ENCODE measurements at regions not wholly inside any gene's neighbourhood (a gene's known extent, or its start where the extent isn't known, plus 50 kb on each side); places are given as distances from the start of the nearest gene placed in this dataset.

DNA sequence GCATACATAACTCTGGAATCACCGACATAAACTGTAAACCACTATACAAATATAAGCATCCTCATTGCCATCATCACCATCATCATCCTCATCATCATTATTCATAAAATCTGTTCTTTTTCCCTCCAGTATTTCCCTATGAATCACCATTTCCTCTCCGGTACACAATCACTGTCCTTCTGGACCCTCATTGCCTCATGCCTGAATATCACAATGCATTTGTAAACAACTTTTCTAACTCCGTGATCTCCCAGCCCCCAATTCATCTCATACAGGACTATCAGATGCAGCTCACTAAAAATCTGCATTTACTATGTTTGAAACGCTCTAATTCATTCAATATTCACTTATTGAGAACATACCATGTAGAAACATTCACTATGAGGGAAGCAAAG, 339.7 kb downstream of the TBC1D32 start:
- H3K27me3 Mint-ChIP-seq (ENCODE audit: low read depth), result peaks cover 10% of the 10 kb centered on the region
- H3K4me1 Mint-ChIP-seq (ENCODE audit: low read depth), result no peaks in the 10 kb centered on the region
- H3K27ac Mint-ChIP-seq (ENCODE audit: unreplicated experiment), result no peak overlapping the region
- H3K4me3 Mint-ChIP-seq (ENCODE audit: unreplicated experiment), result no peak overlapping the region
- DNase-seq (ENCODE audit: low spot score), result no peak
- H3K36me3 Mint-ChIP-seq (ENCODE audit: low read depth), result no peaks in the 10 kb centered on the region
- H3K9me3 Mint-ChIP-seq (ENCODE audit: low read depth), result no peaks in the 10 kb centered on the region
- TF ChIP-seq, protein P1, sequence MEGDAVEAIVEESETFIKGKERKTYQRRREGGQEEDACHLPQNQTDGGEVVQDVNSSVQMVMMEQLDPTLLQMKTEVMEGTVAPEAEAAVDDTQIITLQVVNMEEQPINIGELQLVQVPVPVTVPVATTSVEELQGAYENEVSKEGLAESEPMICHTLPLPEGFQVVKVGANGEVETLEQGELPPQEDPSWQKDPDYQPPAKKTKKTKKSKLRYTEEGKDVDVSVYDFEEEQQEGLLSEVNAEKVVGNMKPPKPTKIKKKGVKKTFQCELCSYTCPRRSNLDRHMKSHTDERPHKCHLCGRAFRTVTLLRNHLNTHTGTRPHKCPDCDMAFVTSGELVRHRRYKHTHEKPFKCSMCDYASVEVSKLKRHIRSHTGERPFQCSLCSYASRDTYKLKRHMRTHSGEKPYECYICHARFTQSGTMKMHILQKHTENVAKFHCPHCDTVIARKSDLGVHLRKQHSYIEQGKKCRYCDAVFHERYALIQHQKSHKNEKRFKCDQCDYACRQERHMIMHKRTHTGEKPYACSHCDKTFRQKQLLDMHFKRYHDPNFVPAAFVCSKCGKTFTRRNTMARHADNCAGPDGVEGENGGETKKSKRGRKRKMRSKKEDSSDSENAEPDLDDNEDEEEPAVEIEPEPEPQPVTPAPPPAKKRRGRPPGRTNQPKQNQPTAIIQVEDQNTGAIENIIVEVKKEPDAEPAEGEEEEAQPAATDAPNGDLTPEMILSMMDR (IDR thresholded peaks at IDR 0.05), result no peak

DNA sequence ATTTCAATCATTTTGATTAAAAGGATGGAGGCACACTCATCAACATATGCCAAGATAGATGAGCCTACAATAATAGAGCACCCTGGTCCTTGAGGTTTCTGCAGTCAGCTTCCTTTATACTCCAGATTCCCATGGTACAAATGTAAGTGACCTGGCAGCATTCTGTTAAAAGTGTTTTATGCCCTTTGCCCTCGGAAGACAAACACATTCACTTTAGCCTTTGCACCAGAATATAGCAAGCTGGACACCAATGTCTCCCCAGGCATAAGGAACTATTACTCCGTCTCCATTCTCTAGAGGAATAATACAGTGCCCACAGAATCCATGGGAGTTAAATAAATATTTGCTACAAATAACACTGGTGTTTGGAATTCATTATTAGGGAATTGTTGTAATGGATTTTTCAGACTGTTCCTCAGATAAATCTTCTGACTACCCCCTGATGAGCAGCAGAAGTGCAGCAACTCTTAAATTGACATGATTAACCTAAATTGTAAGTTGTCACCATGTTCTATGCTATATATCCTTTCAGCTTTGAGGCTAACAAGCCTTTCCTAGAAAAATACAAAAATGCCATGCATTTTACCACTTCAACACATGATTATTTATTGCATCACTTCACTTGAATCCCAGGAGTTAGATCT, 340.2 kb downstream of the TBC1D32 start:
- DNase-seq (ENCODE audit: low spot score), result no peak
- no peak overlapping the region for H3K27ac Mint-ChIP-seq (ENCODE audit: unreplicated experiment)
- H3K4me1 Mint-ChIP-seq (ENCODE audit: low read depth), result no peaks in the 10 kb centered on the region
- peaks cover 12% of the 10 kb centered on the region for H3K27me3 Mint-ChIP-seq (ENCODE audit: low read depth)
- H3K9me3 Mint-ChIP-seq (ENCODE audit: low read depth), result no peaks in the 10 kb centered on the region
- TF ChIP-seq, protein P1 (IDR thresholded peaks at IDR 0.05), result no peak
- H3K36me3 Mint-ChIP-seq (ENCODE audit: low read depth), result no peaks in the 10 kb centered on the region
- H3K4me3 Mint-ChIP-seq (ENCODE audit: unreplicated experiment), result no peak overlapping the region

DNA sequence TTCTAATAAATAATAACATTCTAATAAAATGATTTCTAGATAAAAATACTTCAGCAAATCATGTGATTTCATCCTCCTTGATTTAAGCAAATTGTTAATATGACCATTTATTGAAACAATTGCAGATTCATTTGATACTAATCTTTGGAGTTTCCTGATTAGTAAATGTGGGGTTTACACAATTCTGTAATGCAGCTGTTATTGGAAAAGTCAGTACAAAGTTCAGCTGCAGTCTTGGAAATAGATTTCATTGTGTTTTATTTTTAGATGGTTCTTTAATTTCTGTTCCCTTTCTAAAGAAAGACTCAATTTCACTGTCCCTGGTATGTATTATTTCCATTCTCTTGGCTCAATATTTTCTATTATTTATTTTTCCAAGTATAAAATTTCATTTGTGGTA, 342.0 kb downstream of the TBC1D32 start:
- TF ChIP-seq, protein P1 (IDR thresholded peaks at IDR 0.05), result no peak
- Mint-ChIP-seq H3K27ac (ENCODE audit: unreplicated experiment) (no peak overlapping the region), H3K9me3 (ENCODE audit: low read depth) (no peaks in the 10 kb centered on the region), H3K27me3 (ENCODE audit: low read depth) (peaks cover 12% of the 10 kb centered on the region), H3K4me3 (ENCODE audit: unreplicated experiment) (no peak overlapping the region), H3K4me1 (ENCODE audit: low read depth) (no peaks in the 10 kb centered on the region), H3K36me3 (ENCODE audit: low read depth) (no peaks in the 10 kb centered on the region)
- no peak for DNase-seq (ENCODE audit: low spot score)

DNA sequence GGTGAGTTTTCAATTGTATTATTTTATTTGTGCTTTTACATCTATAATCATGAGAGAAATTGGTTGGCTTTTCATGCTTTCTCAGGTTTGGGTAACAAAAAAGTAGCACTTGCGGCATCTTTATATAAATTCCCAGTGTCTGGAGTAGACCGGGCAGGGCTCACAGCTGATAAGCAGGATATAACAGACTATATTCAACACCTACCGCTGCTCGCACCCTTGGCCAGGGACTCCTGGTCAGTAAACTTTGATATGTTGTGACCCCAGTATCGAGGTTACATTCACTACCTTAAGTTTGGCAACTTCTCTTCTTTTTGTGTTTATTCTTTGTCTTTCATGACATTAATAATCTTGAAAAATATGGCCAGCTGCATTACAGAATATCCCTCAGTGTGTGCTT, 343.4 kb downstream of the TBC1D32 start:
- Mint-ChIP-seq H3K27me3 (ENCODE audit: low read depth) (peaks cover 12% of the 10 kb centered on the region), H3K9me3 (ENCODE audit: low read depth) (no peaks in the 10 kb centered on the region), H3K27ac (ENCODE audit: unreplicated experiment) (no peak overlapping the region), H3K4me3 (ENCODE audit: unreplicated experiment) (no peak overlapping the region), H3K36me3 (ENCODE audit: low read depth) (no peaks in the 10 kb centered on the region), H3K4me1 (ENCODE audit: low read depth) (no peaks in the 10 kb centered on the region)
- TF ChIP-seq, protein P1 (IDR thresholded peaks at IDR 0.05), result no peak
- no peak for DNase-seq (ENCODE audit: low spot score)

DNA sequence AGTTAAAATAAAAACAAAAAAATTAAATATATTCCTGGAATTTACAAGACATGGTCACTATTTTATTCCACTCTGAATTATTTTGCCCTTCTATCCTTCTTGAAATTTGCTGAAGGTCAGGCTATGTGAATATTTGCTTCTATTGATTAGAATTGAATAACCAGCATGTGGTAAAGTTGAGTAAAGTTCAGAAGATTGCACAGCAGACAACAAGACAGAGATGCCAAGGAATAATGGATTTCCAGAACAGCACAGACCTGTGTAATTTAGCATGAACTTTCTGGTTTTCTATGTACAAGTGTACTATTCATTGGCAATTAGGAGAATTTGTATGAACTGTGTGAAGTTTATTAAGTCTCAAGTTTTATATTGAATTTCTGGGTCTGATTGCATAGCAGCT, 352.4 kb downstream of the TBC1D32 start:
- peaks cover 9% of the 10 kb centered on the region for H3K27me3 Mint-ChIP-seq (ENCODE audit: low read depth)
- no peaks in the 10 kb centered on the region for H3K4me1 Mint-ChIP-seq (ENCODE audit: low read depth)
- no peak overlapping the region for H3K4me3 Mint-ChIP-seq (ENCODE audit: unreplicated experiment)
- H3K9me3 Mint-ChIP-seq (ENCODE audit: low read depth), result no peaks in the 10 kb centered on the region
- DNase-seq (ENCODE audit: low spot score), result no peak
- TF ChIP-seq, protein P1 (IDR thresholded peaks at IDR 0.05), result no peak
- no peaks in the 10 kb centered on the region for H3K36me3 Mint-ChIP-seq (ENCODE audit: low read depth)
- H3K27ac Mint-ChIP-seq (ENCODE audit: unreplicated experiment), result no peak overlapping the region

Measured in chondrocyte (in vitro differentiated cells).